ENCODE measurements at regions not wholly inside any gene's neighbourhood (a gene's known extent, or its start where the extent isn't known, plus 50 kb on each side); places are given as distances from the start of the nearest gene placed in this dataset.

DNA sequence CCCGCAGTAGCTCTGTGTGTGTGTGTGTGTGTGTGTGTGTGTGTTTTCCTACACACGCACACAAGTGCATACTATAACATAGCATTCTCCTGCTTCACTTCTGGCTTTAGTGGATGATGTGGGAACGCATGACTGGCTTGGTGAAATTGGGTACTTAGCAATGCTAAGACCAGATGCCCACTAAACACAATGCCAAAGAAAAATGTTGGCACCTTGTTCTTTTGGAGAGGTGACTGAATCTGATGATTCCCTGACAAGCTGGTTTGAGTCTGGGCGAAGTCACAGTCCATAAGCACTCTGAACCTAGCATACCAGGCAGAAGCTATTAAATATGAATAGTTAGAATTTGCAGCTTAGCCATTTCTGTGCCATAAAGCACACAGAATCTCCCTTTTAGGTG lies 68.0 kb upstream of the CDCA7L start:
- Histone ChIP-seq H3K27ac (no peak overlapping the region), H3K4me3 (no peak overlapping the region), H3K36me3 (no peaks in the 10 kb centered on the region), H3K27me3 (replicated peaks in 1 of 7) (no peaks in the 10 kb centered on the region), H3K4me1 (no peaks in the 10 kb centered on the region), H3K9me3 (no peaks in the 10 kb centered on the region)
- no peak for DNase-seq
- 54 to 82% (median 74%) methylated on average over 4 of the region's 4 CpGs for WGBS, 5 donors
- intact Hi-C loops (cut with DNase I; ENCODE audit: low total_unique reads) = no loop called here
- TF ChIP-seq, protein P1, sequence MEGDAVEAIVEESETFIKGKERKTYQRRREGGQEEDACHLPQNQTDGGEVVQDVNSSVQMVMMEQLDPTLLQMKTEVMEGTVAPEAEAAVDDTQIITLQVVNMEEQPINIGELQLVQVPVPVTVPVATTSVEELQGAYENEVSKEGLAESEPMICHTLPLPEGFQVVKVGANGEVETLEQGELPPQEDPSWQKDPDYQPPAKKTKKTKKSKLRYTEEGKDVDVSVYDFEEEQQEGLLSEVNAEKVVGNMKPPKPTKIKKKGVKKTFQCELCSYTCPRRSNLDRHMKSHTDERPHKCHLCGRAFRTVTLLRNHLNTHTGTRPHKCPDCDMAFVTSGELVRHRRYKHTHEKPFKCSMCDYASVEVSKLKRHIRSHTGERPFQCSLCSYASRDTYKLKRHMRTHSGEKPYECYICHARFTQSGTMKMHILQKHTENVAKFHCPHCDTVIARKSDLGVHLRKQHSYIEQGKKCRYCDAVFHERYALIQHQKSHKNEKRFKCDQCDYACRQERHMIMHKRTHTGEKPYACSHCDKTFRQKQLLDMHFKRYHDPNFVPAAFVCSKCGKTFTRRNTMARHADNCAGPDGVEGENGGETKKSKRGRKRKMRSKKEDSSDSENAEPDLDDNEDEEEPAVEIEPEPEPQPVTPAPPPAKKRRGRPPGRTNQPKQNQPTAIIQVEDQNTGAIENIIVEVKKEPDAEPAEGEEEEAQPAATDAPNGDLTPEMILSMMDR (IDR thresholded peaks at IDR 0.05 in 8 of 11, conservative IDR thresholded peaks at IDR 0.05 in 3 of 11) = no peak
- TF ChIP-seq POLR2AphosphoS5 (IDR thresholded peaks at IDR 0.05) (no peak), POLR2A (IDR thresholded peaks at IDR 0.05) (no peak)

DNA sequence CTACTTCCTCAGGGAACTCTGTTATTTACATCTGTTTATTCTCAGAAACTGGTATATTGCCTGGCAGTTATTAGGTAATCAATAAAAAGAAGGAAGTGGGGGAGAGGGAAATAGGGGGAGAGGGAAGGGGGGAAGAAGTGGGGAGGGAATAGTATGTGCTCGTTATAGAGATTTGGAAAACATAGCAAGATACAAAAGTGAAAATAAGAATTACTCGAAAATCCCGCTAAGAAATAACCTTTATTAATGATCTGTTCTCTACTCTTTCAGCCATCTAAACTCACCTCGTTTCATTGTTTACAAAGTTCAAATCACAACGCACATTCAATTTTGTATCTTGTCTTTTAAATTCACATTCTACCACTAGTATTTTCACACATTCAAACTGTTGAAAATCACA lies 63.0 kb upstream of the CDCA7L start:
- Histone ChIP-seq H3K4me1 (no peaks in the 10 kb centered on the region), H3K9me3 (no peaks in the 10 kb centered on the region), H3K27me3 (replicated peaks in 1 of 7) (peaks cover 0 to 5% (median 0%) of the 10 kb centered on the region in 7 donors), H3K27ac (no peak overlapping the region), H3K36me3 (no peaks in the 10 kb centered on the region), H3K4me3 (no peak overlapping the region)
- intact Hi-C loops (cut with DNase I; ENCODE audit: low total_unique reads) = no loop called here
- TF ChIP-seq POLR2A (IDR thresholded peaks at IDR 0.05) (no peak), POLR2AphosphoS5 (IDR thresholded peaks at IDR 0.05) (no peak)
- TF ChIP-seq, protein P1 (IDR thresholded peaks at IDR 0.05 in 8 of 11, conservative IDR thresholded peaks at IDR 0.05 in 3 of 11) = no peak
- WGBS, 5 donors = 71 to 87% (median 72%) methylated on average over 5 of the region's 5 CpGs
- no peak for DNase-seq

DNA sequence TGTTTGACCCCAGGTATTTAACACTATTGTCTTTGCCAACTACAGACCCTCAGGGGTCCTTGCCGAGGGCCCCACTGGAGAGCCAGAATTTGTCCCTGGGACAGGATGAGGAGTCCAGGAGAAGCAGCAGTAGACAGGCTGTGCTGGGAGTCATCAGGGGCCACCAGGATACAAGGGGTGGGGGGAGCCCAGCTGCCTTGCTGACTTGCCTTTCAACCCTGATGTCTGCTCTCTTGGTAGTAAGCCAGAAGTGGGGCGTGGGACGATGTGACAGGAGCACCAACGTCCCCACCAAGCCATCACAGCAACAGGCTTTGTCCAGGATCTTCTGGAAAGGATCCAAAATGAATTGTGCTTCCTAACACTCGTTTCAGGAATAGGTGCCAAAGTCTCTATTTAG lies 62.4 kb upstream of the CDCA7L start:
- 27 to 61% (median 53%) methylated on average over 5 of the region's 5 CpGs for WGBS, 5 donors
- intact Hi-C loops (cut with DNase I; ENCODE audit: low total_unique reads) = no loop called here
- H3K4me1 ChIP-seq = no peaks in the 10 kb centered on the region
- H3K27ac ChIP-seq = no peak overlapping the region
- TF ChIP-seq POLR2A (IDR thresholded peaks at IDR 0.05) (no peak), POLR2AphosphoS5 (IDR thresholded peaks at IDR 0.05) (no peak)
- TF ChIP-seq, protein P1 (IDR thresholded peaks at IDR 0.05 in 8 of 11, conservative IDR thresholded peaks at IDR 0.05 in 3 of 11) = no peak
- H3K4me3 ChIP-seq = no peak overlapping the region
- DNase-seq = no peak
- H3K27me3 ChIP-seq (replicated peaks in 1 of 7) = peaks cover 0 to 5% (median 0%) of the 10 kb centered on the region in 7 donors
- no peaks in the 10 kb centered on the region for H3K9me3 ChIP-seq
- H3K36me3 ChIP-seq = no peaks in the 10 kb centered on the region

DNA sequence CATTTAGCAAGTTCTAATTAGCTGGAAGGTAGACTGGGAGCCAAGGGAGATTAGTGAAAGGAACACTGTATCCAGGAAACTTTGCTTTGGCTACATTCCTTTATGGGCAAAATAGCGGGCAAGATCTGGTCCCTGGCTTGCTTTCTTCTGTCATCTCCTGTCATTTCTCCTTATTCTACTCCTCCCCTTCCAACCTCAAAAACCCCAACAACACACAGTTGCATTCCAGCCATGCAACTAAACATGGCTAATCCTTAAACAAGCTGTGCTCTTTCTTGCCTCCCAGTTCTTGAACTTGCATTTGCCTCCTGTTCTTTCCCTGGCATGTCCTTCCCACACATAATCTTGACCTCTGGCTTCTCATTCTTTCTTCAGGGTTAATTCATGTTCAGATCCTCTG lies 59.5 kb upstream of the CDCA7L start:
- WGBS, 5 donors = 79 to 94% (median 88%) methylated on average over 1 of the region's 1 CpG
- no peak for TF ChIP-seq POLR2AphosphoS5 (IDR thresholded peaks at IDR 0.05)
- TF ChIP-seq, protein P1 (IDR thresholded peaks at IDR 0.05 in 8 of 11, conservative IDR thresholded peaks at IDR 0.05 in 3 of 11) = no peak
- no peak for TF ChIP-seq POLR2A (IDR thresholded peaks at IDR 0.05)
- Histone ChIP-seq H3K4me1 (peaks cover 0 to 7% (median 4%) of the 10 kb centered on the region in 6 donors), H3K36me3 (no peaks in the 10 kb centered on the region), H3K9me3 (no peaks in the 10 kb centered on the region), H3K27me3 (replicated peaks in 1 of 7) (peaks cover 0 to 5% (median 0%) of the 10 kb centered on the region in 7 donors), H3K27ac (no peak overlapping the region), H3K4me3 (no peak overlapping the region)
- intact Hi-C loops (cut with DNase I; ENCODE audit: low total_unique reads) = no loop called here
- no peak for DNase-seq

All from spleen (tissue), 11 donors.